Mammary epithelial cell (primary cell): ENCODE measurements at regions not wholly inside any gene's neighbourhood (a gene's known extent, or its start where the extent isn't known, plus 50 kb on each side); places are given as distances from the start of the nearest gene placed in this dataset.
A peak's percentile ranks its signal among the peaks of the same experiment; 100 is the strongest.

Experiments used
- CTCF ChIP-seq, 2 donors: IDR thresholded peaks in 1 of 2; conservative IDR thresholded peaks in 1 of 2; 2 replicates each; pipeline ENCODE4 v1.5.1; 2011 to 2012; ENCODE audit warnings: inconsistent platforms in 2 of 2, low read length in 2 of 2, mild to moderate bottlenecking in 2 of 2, control low read depth in 1 of 2, low read depth in 1 of 2; ENCODE audit not compliant: insufficient read depth in 1 of 2; ENCODE audit errors: extremely low read depth in 1 of 2
- EZH2 ChIP-seq: IDR thresholded peaks from 2 replicates; pipeline ENCODE4 v1.6.1; 2012; ENCODE audit warnings: low read length, inconsistent platforms, borderline replicate concordance

DNA sequence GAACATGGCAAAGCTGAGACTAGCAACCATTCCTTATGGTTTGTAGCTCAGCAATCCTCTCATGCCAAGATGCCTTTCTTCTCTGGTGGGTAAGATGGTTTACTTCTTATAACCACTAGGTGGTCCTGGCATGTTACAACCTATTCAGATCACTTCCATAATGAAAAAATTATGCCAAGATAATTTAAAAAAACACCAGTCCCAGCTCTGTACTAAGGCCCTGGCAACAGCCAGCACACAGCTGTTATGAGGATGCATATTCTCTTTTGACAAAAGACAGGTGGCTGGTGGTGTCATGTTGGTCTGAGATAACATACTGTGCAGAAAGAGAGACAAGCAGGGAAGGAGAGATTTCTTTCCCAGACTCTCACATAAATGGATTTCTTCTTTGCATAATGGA is 65.7 kb upstream of the FRMD4B start:
- peak; percentile 21 to 23 for TF ChIP-seq CTCF (conservative IDR thresholded peaks at IDR 0.05 in 1 of 2, IDR thresholded peaks at IDR 0.05 in 1 of 2; ENCODE audit: extremely low read depth in 1 of 2, insufficient read depth in 1 of 2, low read depth in 1 of 2, low read length in 2 of 2)
- no peak for TF ChIP-seq EZH2
